ENCODE measurements at regions not wholly inside any gene's neighbourhood (a gene's known extent, or its start where the extent isn't known, plus 50 kb on each side); places are given as distances from the start of the nearest gene placed in this dataset.
"Not testable (repeated sequence)": the region's sequence is repeated elsewhere in the genome, so short reads cannot be mapped to it uniquely, and the experiment has no call there.

DNA sequence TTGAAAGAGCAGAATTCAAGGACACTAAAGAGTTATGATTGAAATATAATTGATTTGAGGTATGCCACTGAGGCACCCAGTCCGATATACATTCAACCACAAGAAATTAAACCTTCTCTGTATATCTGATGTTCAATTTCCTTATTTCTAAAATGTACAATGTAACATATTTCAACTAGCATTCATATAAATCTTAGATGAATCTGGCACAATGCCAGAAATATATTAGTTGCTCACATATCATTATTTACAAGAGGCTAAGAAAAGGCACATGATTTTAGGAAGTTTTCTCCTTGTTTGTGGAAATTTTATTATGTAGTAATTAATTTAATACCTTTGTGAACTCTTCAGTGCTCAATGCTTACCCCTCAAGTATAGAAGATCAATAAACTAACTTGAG is 532.3 kb downstream of the KCNA4 start:
- no peak for DNase-seq (ENCODE audit: low read depth in 2 of 2)

DNA sequence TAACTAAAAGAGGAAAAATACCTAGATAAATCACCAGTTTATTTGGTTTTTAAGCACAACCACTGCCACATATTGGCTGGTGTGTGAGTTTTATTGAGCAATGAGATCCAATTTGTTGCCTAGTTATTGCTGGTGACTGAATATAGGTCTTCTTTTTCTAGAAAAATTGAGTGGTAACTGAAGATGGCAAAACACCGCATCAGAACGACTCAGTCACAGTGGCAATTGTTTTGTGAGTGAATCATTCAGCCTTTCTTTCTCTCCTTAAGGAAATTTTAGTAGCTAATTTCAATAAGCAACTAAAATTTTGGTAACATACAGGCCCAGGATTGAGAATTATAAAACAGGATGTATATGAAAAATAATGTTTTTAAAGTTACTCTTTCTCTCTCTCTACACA is 533.0 kb downstream of the KCNA4 start:
- DNase-seq (ENCODE audit: low read depth in 2 of 2) = no peak

DNA sequence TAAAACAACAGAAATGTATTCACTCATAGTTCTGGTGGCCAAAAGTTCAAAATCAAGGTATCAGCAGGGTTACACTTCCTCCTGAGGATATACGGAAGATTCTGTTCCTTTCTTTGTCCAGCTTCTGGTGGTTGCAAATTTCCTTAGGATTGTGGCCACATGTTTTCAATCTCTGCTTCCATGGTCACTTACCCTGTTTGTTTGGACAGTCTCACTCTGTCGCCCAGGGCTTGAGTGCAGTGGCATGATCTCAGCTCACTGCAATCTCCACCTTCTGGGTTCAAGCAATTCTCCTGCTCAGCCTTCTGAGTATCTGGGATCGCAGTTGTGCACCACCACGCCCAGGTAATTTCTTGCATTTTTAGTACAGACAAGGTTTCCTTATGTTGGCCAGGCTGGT is 534.3 kb downstream of the KCNA4 start:
- no peak for DNase-seq (ENCODE audit: low read depth in 2 of 2)

DNA sequence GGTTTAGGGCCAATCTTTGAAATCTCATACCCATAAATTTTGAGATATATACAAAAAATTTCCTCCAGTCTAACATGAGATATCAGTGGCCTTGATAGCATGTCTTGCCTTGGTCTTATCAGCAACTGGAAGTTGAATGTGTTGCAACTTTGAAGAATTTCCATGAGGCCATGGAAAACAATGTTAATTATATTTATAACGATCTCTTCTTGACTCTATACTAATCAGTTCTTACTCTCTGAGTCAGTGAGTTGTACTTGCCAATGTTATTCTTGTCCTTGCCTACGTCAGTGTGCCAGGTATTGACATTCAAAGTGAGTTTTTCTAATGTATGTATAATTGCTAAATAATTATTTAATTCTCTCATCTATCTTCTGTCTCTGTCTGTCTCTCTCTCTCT is 535.1 kb downstream of the KCNA4 start:
- DNase-seq (ENCODE audit: low read depth in 2 of 2) = no peak

DNA sequence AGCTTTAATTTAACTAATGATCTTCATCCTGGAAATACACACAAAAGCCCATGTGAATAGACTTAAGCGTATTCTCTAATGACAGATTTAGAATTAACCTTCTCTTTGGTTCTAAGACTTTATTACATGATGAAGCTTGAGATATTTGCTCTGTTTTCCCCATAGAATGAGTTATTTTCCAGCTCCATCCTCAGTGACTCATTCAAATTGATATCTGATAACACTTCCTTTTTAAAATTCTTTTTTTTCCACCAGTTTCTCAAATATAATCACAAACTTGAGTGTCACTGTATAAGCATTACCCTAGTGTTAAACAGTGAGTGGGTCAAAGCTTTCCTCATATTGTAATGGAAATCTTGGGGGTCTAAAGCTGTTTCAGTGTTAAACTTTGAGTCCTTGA is 535.8 kb downstream of the KCNA4 start:
- no peak for DNase-seq (ENCODE audit: low read depth in 2 of 2)

DNA sequence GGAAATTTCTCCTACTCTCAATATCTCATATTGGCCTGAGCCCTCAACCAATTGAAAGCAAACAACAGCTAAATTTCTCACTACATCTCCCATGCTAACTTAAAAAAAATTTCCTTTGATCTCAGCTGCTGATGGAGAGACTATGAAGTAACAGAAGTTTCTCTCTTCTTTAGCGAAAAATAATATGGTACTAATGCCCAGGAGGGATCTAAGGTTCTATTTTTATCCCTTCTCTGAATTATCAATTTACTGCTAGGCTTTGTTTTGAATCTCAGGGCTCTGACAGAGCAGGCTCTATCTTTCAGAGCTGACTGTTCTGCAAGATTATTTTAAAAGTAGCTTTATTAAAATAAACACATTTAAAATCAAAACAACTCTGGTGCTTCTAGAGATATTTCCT is 558.6 kb downstream of the KCNA4 start:
- DNase-seq (ENCODE audit: low read depth in 2 of 2) = no peak

DNA sequence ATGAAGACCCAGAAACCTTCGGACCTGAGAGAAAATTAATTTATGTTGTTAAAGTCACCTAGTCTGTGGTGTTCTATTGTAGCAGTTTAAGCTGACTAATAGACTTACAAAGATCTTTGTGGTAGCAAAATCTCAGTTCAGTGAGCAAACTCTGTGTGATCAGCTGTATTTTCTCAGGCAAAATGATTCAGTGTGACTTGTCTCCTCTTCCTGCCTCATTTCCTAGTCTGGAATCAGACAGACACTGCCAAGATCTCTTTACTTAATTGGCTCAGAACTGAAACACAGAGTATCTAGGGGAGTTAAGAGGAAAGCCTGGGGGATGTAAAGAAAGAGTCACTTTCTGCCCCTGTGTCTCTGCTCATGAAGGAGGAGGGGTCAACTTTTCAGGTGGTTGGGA is 564.7 kb downstream of the KCNA4 start:
- DNase-seq (ENCODE audit: low read depth in 2 of 2) = no peak

DNA sequence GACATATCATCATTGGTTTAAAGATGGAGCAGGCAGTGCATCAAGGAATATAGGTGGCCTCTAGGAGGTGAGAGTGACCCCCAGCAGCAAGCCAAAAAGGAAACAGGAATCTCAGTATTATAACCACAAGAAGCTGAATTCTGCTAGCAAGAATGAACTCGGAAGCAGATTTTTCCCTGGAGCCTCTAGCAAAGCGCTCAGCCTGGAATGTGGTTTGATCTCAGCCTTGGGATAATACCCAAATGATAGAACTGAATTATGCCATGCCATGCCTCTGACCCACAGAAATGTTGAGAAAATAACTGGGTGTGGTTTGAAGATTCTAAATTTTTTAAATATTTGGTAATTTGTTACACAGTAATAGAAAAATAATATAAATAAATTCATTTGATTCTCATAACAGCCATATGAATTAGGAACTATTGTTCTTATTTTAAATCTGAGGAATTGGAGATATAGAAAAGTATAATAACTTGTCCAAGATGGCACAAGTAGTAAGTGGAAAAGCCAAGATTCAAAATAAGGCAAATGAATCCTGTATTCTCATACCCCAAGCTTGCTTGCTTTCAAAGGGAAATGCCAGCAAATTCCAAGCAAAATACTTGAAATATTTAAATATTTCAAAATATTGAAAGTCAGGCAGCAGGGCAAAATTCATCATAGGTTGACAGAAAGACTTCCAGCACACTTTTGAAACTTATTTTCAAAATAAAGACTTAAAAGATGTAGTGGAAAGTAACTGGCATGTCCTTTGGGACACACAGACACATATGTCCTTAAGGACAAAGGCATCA is 567.4 kb downstream of the KCNA4 start:
- DNase-seq (ENCODE audit: low read depth in 2 of 2) = no peak

DNA sequence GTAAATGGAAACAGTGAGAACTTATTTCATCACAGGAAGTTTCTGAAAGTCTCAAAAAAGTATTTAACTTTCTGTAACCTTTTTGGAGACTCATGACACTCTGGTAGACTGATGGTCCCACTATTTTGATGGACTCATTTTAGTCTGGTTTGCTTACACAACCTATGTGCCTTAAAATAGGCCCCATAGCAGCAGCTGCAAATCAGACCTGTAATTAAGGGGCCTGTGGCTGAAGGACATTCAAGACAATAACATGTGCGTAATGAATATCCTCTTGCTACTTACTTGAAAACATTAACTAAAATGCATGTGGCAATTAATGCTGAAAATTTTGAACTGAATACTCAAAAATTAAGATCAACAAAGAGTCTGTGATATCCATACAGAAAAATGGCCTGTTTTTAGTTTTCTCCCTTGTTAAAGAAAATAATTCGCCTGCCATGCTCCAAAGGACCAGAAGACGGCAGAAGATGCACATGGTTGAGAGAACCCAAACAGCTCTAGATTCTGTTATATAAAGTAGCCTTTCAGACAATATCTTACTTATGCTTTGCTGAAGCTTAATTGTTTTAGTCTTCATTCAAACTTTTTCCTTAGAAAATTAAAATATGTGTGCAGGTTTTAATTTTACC is 568.5 kb downstream of the KCNA4 start:
- no peak for DNase-seq (ENCODE audit: low read depth in 2 of 2)

DNA sequence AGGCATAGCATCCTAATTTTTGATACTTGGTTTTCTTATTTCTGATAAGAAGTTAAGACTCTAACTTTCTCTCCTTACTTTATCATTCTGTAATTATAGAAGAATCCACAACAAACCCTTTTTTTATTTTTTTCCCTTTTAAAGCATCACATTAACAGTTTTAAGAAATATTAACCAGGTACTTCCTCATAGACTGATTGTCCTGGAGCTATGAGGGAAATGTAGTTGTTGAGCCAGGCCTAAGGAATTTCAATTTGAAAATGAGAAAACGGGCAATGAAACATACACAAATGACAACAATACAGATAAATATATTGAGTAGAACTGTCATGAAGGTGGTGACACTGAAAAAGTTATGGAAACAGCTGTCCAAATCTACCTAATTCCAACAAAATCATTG is 569.0 kb downstream of the KCNA4 start:
- DNase-seq (ENCODE audit: low read depth in 2 of 2) = no peak

DNA sequence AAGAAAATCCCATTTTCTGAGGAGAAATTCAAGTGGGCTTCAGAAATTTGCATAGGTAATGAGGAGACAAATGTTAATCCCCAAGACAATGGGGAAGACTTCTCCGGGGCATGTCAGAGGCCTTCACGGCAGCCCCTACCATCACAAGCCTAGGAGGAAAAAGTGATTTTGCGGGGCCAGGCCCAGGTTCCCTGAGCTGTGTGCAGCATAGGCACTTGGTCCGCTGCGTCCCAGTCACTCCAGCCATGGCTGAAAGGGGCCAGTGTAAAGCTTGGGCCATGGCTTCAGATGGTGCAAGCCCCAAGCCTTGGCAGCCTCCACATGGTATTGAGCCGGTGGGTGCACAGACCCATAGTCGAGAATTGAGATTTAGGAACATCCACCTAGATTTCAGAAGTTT is 570.7 kb downstream of the KCNA4 start:
- no peak for DNase-seq (ENCODE audit: low read depth in 2 of 2)

DNA sequence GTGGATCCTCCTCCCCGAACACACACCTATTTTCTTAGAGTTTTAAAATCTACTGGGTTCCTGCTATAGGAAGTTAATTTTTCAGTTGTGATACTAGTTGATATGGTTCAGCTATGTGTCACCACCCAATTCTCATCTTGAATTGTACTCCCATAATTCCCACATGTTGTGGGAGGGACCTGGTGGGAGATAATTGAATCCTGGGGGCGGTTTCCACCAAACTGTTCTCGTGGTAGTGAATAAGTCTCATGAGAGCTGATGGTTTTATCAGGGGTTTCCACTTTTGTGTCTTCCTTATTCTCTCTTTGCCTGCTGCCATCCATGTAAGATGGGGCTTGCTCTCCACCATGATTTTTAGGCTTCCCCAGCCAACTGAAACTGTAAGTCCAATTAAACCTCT is 571.6 kb downstream of the KCNA4 start:
- DNase-seq (ENCODE audit: low read depth in 2 of 2) = not testable (repeated sequence)

DNA sequence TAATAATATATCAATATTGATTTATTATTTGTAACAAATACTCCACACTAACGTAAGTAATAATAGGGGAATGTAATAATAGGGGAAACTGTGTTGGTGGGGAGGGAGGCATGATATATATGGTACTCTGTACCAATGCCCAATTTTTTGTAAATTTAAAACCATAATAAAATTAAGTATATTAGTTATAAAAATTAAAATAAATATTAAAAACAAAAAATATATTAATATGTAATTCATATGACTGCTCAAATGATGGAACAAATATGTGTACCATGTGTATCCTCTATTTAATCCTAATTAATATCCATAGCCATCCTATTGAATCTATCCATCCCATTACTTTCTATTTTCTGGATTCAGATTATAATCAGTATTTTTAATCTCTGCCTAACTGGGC is 578.0 kb downstream of the KCNA4 start:
- DNase-seq (ENCODE audit: low read depth in 2 of 2) = no peak

DNA sequence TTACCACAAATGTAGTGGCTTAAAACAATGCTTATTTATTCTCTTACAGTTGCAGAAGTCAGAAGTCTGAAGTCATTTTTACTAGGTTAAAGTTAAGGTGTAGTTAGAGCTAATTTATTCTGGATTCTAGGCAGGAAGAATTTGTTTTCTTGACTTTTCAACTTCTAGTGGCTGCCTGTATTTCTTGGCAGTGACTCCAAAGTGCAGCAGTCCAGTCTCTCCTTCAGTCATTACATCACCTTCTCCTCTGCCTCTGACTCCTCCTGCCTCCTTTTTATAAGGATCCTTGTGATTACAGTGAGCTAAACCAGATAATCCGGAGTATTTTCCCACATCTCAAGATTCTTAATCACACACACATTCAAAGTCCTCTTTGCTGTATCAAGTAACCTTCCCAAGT is 581.4 kb downstream of the KCNA4 start:
- DNase-seq (ENCODE audit: low read depth in 2 of 2) = no peak

DNA sequence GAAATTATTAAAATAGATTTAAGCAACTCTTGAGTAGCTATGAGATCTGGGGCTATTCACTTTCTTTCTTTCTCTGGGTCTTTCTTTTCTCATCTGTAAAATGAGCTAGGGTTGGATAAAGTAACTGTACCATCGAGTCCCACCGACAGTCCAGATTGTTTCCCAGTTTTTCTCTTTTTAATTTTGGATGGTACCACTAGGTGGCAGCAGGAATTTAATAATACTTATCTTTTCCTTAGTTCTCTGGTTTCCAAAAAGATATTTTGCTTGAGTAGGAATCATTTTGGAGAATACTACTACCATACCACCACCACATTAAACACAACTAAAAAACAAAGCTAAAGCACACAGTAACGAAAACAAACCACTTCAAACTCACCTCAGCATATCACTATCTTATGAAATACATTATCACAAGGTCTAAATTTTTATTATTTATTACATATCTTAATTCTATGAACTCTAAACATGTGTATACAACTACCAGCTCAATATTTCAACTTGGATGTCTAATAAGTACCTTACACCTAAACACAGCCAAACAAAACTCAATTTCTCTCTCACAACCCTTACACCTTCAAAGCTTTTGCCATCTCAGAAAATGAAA is 584.0 kb downstream of the KCNA4 start:
- DNase-seq (ENCODE audit: low read depth in 2 of 2) = no peak

DNA sequence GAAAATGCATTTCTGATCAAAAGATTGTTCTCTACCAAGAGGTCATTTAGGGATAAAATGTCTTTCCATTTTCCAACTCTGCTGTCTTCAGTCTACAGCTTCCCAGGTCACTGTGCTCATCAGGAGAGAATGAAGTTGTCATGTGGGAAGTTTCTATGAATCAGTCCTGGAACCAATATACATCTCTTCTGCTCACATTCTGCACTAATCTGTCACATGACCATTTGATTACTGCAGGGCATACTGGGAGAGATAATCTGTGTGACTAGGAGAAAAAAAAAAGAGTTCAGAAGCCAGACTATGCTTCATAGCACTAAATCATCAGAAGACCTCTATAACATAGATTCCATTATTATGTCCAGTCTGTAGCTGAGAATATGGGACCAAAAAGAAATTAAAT is 611.5 kb downstream of the KCNA4 start:
- DNase-seq (ENCODE audit: low read depth in 2 of 2) = no peak

DNA sequence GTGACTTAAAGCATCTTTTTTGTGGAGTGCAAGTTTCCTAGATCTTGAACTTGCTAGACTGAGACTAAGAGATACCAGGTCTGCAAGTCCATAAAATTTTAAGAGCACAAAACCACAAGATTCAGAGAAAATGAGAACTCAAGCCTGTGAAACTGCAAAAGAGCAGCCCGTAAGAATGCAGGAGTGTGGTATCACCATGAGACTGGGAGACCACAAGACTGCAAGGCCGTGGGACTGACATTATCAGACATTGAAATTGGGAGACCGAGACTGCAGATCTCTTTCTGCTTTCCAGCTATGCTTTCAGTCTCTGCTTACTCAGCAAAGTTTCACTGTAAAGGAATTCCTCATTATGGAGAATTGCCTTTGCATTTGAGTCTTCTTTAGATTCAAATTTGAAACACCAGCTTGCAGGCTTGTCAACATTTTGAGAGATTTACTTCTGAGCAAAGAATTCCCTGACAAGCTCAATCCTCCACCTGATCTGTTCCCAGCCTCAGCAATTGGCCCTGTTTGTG is 621.2 kb downstream of the KCNA4 start:
- DNase-seq (ENCODE audit: low read depth in 2 of 2) = no peak

DNA sequence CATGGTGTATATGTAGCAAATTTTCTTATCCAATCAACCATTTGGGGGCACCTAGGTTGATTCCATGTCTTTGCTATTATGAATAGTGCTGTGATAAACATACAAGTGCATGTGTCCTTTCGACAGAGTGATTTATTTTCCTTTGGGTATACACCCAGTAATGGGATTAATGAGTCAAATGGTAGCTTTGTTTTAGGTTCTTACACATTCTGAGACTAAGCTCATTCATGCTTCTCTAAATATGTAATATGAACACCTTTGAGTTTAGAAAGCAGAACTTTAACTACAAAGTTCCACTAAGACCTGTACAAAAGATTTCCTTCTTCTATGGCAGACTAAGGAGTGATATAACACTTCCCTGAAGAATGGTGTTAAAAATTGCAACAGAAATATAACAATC is 627.0 kb downstream of the KCNA4 start:
- DNase-seq (ENCODE audit: low read depth in 2 of 2) = no peak

DNA sequence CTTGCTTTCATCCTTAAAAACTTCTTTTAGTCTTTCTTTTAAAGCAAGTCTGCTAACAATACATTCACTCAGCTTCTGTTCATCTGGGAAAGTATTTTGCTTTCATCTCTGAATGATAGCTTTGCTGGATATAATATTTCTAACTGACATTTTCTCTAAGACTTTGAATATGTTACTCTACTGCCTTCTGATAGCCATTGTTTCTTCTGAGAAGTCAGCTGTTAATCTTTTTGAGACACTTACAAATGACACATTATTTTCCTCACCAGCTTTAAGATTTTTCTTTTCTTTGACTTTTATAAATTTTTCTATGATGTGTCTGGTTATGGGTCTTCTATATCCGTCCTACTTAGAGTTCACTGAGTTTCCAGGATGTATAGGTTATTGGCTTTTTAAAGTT is 643.1 kb downstream of the KCNA4 start:
- no peak for DNase-seq (ENCODE audit: low read depth in 2 of 2)

DNA sequence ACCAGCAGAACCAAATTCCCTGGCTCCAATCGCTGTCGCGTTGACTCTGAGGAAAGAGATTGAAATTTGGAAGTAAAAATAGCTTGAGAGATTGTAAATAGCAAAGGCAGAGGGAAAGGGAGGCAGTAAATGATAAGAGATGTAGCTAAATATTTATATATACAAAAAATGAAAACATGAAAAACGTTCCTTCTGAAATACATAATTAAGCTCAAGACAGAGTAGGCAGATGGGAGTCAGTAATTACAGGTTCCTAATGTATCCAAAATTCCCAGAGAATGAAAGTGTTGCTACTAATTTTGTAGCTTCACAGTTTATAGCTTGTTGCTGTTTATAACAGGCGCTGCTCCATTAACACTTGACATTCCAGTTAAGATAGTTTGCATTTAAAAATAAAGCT is 648.7 kb downstream of the KCNA4 start:
- DNase-seq (ENCODE audit: low read depth in 2 of 2) = no peak

DNA sequence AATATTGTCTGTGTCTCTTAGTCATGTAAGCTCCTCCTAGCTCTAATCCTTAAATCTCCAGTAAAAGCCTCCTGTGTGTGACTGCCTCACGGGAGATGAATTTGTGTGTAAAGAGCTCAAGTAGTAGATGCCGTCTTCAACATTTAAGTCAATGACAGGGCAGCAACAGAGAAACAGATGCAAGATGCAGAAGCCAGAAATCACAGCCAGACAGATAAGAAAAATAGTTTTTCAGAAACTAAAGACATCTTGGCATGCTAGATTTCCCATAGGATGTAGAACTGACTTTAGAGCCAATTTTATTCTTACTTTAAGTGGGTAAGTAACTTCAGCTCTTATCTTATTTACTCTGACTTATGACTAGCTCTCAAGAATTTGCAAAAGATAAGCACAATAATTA is 652.8 kb downstream of the KCNA4 start:
- no peak for DNase-seq (ENCODE audit: low read depth in 2 of 2)

DNA sequence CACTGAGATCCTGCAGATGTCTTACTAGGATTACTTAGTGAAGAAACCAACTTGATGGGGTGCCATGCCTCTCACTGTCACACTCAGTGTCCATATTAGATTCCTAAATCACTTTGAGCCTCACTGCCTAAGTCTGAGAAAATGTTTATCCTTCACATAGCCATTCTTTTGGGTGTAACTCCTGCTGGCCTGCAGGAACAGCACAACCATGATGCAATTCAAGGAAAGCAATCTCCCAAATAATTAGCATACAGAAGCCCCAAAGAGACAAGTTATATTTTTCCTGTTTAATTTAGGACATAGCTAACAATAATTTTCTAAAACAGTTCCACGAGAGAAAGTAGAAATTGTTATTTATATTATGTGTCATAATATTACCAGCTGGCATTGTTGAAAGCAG is 655.5 kb downstream of the KCNA4 start:
- no peak for DNase-seq (ENCODE audit: low read depth in 2 of 2)

DNA sequence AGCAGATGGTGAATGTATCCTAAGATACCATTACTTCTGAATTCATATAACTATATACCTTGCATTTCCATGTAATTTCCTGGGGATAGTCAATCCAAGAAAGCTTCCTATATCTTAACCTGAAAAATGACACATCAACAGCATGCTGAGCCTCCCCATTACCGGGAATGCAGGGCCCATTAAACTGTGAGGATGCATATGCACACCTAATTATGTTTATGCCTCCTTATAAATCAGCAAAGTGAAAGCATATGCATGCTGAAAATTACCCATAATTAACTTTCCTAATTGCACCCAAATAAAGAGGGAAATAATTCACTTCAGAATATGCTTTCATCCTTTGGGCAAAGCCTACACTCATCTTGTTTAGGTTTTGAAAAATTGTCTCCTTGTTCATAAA is 663.0 kb downstream of the KCNA4 start:
- DNase-seq (ENCODE audit: low read depth in 2 of 2) = no peak

Measured in stimulated activated CD8-positive, alpha-beta memory T cell treated with anti-CD3 and anti-CD28 coated beads, Interleukin-2, amount 100 ng/mL, for 48 hours (primary cell).